Neural progenitor cell (in vitro differentiated cells): ENCODE measurements at regions not wholly inside any gene's neighbourhood (a gene's known extent, or its start where the extent isn't known, plus 50 kb on each side); places are given as distances from the start of the nearest gene placed in this dataset.

Experiments
- EZH2 ChIP-seq: fragments of 200-600 bp; sonication (generic); IDR thresholded peaks from 2 replicates; pipeline ENCODE4 v1.6.1; 2017; ENCODE audit warnings: antibody characterized with exemption, mild to moderate bottlenecking, moderate library complexity
- TF ChIP-seq, protein P1 (sequence below): fragments of 200-600 bp; sonication (generic); IDR thresholded peaks from 2 replicates; pipeline ENCODE4 v1.5.1; 2017; ENCODE audit warnings: antibody characterized with exemption, mild to moderate bottlenecking

DNA sequence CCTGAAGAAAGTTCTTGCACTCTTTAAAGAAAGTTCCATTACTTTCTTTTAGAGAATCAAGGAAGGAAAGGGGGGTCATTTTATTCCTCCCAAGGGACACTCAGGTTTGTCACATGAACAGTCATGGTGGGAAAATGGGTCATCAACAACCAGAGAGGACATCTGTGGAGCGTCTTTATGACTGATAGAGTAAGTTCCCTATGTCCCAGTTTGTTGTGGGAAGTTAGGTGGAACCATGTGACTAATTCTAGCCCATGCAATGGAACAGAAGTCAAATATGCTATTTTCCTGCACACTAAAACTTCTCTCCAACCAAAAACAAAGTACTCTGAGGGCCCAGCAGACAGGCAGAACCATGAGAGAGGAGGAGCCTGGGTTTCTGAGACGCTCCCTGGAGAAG lies 165.6 kb upstream of the SERTAD2 start:
- TF ChIP-seq, protein P1, sequence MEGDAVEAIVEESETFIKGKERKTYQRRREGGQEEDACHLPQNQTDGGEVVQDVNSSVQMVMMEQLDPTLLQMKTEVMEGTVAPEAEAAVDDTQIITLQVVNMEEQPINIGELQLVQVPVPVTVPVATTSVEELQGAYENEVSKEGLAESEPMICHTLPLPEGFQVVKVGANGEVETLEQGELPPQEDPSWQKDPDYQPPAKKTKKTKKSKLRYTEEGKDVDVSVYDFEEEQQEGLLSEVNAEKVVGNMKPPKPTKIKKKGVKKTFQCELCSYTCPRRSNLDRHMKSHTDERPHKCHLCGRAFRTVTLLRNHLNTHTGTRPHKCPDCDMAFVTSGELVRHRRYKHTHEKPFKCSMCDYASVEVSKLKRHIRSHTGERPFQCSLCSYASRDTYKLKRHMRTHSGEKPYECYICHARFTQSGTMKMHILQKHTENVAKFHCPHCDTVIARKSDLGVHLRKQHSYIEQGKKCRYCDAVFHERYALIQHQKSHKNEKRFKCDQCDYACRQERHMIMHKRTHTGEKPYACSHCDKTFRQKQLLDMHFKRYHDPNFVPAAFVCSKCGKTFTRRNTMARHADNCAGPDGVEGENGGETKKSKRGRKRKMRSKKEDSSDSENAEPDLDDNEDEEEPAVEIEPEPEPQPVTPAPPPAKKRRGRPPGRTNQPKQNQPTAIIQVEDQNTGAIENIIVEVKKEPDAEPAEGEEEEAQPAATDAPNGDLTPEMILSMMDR: no peak
- no peak for TF ChIP-seq EZH2
